NB4 (cell line): ENCODE measurements at regions not wholly inside any gene's neighbourhood (a gene's known extent, or its start where the extent isn't known, plus 50 kb on each side); places are given as distances from the start of the nearest gene placed in this dataset.

ENCODE experiments used
- MYC ChIP-seq: IDR thresholded peaks from 2 replicates; pipeline ENCODE4 v1.6.1; 2011; ENCODE audit warnings: low read depth, low read length
- POLR2A ChIP-seq: IDR thresholded peaks from 2 replicates; pipeline ENCODE4 v1.6.1; 2011; ENCODE audit warnings: mild to moderate bottlenecking; ENCODE audit not compliant: insufficient read length; ENCODE audit errors: extremely low read depth
- TF ChIP-seq, protein P1 (sequence below): IDR thresholded peaks from one replicate; pipeline ENCODE4 v1.5.1; 2012; ENCODE audit warnings: low read depth, low read length
- TF ChIP-seq, protein P2 (sequence below): IDR thresholded peaks from 2 replicates; pipeline ENCODE4 v1.6.1; 2011; ENCODE audit warnings: low read depth, low read length

DNA sequence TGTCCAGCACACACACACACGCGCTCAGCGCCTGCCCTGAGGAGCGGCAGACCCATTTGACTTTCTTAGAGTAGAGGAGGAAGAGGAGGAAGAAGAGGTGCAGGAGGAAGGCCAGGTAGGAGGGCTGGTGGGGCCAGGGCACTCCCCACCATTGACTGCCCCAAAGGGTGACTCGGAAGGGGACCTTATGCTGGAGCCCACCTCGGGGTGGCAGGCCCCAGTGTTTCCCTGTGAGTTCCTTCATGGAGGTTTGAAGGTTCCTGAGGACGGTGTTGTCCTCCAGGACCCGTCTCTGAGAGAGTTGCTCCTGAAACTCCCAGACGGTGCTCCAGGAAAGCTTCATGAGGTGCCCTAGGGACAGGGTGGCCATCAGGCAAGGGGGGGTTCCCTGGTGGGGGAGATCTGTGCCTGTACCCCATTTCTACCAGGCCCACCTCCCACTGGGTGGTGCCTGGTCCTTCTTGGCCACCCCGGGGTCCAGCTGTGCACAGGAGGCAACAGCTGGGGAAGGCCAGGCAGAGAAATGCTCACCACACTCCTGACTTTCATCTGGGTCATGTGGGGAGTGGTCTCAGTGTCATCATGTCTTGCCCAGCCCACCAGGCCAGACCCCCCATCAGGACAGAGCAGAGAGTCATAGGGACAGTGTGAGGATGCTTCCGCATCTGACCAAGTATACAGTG lies 89.5 kb downstream of the TNFRSF13B start:
- TF ChIP-seq, protein P1, sequence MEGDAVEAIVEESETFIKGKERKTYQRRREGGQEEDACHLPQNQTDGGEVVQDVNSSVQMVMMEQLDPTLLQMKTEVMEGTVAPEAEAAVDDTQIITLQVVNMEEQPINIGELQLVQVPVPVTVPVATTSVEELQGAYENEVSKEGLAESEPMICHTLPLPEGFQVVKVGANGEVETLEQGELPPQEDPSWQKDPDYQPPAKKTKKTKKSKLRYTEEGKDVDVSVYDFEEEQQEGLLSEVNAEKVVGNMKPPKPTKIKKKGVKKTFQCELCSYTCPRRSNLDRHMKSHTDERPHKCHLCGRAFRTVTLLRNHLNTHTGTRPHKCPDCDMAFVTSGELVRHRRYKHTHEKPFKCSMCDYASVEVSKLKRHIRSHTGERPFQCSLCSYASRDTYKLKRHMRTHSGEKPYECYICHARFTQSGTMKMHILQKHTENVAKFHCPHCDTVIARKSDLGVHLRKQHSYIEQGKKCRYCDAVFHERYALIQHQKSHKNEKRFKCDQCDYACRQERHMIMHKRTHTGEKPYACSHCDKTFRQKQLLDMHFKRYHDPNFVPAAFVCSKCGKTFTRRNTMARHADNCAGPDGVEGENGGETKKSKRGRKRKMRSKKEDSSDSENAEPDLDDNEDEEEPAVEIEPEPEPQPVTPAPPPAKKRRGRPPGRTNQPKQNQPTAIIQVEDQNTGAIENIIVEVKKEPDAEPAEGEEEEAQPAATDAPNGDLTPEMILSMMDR = no peak
- TF ChIP-seq POLR2A = no peak
- TF ChIP-seq, protein P2, sequence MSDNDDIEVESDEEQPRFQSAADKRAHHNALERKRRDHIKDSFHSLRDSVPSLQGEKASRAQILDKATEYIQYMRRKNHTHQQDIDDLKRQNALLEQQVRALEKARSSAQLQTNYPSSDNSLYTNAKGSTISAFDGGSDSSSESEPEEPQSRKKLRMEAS = no peak
- no peak for TF ChIP-seq MYC
